Right atrium auricular region (tissue), 2 donors: ENCODE measurements at regions not wholly inside any gene's neighbourhood (a gene's known extent, or its start where the extent isn't known, plus 50 kb on each side); places are given as distances from the start of the nearest gene placed in this dataset.

Source experiments
- DNase-seq: peaks from one replicate; pipeline ENCODE4 v3.0.0-alpha.2; 2019; ENCODE audit warnings: low spot score
- H3K27ac ChIP-seq, 2 donors: fragments of 200-600 bp; sonication (generic); 1 replicate in 1 of 2; 2 replicates in 1 of 2; pipeline ENCODE4 v1.5.1; 2016 to 2019
- H3K27me3 ChIP-seq, 2 donors: fragments of 200-600 bp; sonication (generic); one replicate each; pipeline versions ENCODE4 v1.5.1 to v1.6.0; 2017 to 2019
- H3K36me3 ChIP-seq: fragments of 200-600 bp; sonication (generic); one replicate; pipeline ENCODE4 v1.5.1; 2016
- H3K4me1 ChIP-seq, 2 donors: fragments of 200-600 bp; sonication (generic); one replicate each; pipeline versions ENCODE4 v1.5.1 to v1.6.0; 2017 to 2019
- H3K4me3 ChIP-seq, 2 donors: fragments of 200-600 bp; sonication (generic); 1 replicate in 1 of 2; 2 replicates in 1 of 2; pipeline ENCODE4 v1.5.1; 2017 to 2019; ENCODE audit warnings: mild to moderate bottlenecking in 1 of 2, moderate library complexity in 1 of 2
- H3K9me3 ChIP-seq, 2 donors: fragments of 200-600 bp; sonication (generic); one replicate each; pipeline ENCODE4 v1.5.1; 2019
- CTCF ChIP-seq, 2 donors: fragments of 200-600 bp; sonication (generic); IDR thresholded peaks; one replicate each; pipeline ENCODE4 v1.5.1; 2019; ENCODE audit warnings: antibody characterized with exemption in 2 of 2

GRCh38 chr3:194929578-194929960, 243.9 kb downstream of the FAM43A start:
- no peak overlapping the region for H3K4me3 ChIP-seq
- peak overlapping the region; percentile 61 to 72 for H3K27ac ChIP-seq
- TF ChIP-seq CTCF (IDR thresholded peaks at IDR 0.05), result no peak
- peaks cover 0 to 41% of the 10 kb centered on the region in 2 donors for H3K4me1 ChIP-seq
- H3K9me3 ChIP-seq, result peaks cover 0 to 3% of the 10 kb centered on the region in 2 donors
- DNase-seq, result no peak
- no peaks in the 10 kb centered on the region for H3K27me3 ChIP-seq
- H3K36me3 ChIP-seq, result no peaks in the 10 kb centered on the region

GRCh38 chr3:194930377-194931204, 244.9 kb downstream of the FAM43A start:
- H3K27me3 ChIP-seq, result no peaks in the 10 kb centered on the region
- H3K4me1 ChIP-seq, result peaks cover 0 to 41% of the 10 kb centered on the region in 2 donors
- H3K9me3 ChIP-seq, result peaks cover 0 to 3% of the 10 kb centered on the region in 2 donors
- H3K4me3 ChIP-seq, result no peak overlapping the region
- peak overlapping the region; percentile 61 to 72 for H3K27ac ChIP-seq
- H3K36me3 ChIP-seq, result no peaks in the 10 kb centered on the region
- DNase-seq, result peak; percentile 59
- TF ChIP-seq CTCF (IDR thresholded peaks at IDR 0.05), result no peak

GRCh38 chr3:194931347-194931746, 245.7 kb downstream of the FAM43A start:
- H3K4me1 ChIP-seq, result peaks cover 0 to 41% of the 10 kb centered on the region in 2 donors
- peak; percentile 52 for DNase-seq
- H3K36me3 ChIP-seq, result no peaks in the 10 kb centered on the region
- H3K9me3 ChIP-seq, result peaks cover 0 to 3% of the 10 kb centered on the region in 2 donors
- H3K27me3 ChIP-seq, result no peaks in the 10 kb centered on the region
- TF ChIP-seq CTCF (IDR thresholded peaks at IDR 0.05), result no peak
- H3K4me3 ChIP-seq, result no peak overlapping the region
- peak overlapping the region; percentile 61 to 72 for H3K27ac ChIP-seq

GRCh38 chr3:194931865-194932264, 246.2 kb downstream of the FAM43A start:
- Histone ChIP-seq H3K4me3 (no peak overlapping the region), H3K27ac (peak overlapping the region; percentile 61 to 72), H3K27me3 (no peaks in the 10 kb centered on the region), H3K9me3 (peaks cover 0 to 3% of the 10 kb centered on the region in 2 donors), H3K36me3 (no peaks in the 10 kb centered on the region), H3K4me1 (peaks cover 0 to 41% of the 10 kb centered on the region in 2 donors)
- TF ChIP-seq CTCF (IDR thresholded peaks at IDR 0.05), result no peak
- peak; percentile 36 for DNase-seq

- Histone ChIP-seq H3K9me3 (peaks cover 0 to 3% of the 10 kb centered on the region in 2 donors), H3K4me3 (no peak overlapping the region), H3K36me3 (no peaks in the 10 kb centered on the region), H3K4me1 (peaks cover 0 to 44% of the 10 kb centered on the region in 2 donors), H3K27me3 (no peaks in the 10 kb centered on the region), H3K27ac (no peak overlapping the region)
- no peak for TF ChIP-seq CTCF (IDR thresholded peaks at IDR 0.05)
- DNase-seq, result peak; percentile 46
Measured at GRCh38 chr3:194933465-194933864, 247.8 kb downstream of the FAM43A start.
